ENCODE measurements at regions not wholly inside any gene's neighbourhood (a gene's known extent, or its start where the extent isn't known, plus 50 kb on each side); places are given as distances from the start of the nearest gene placed in this dataset. TPM values are rescaled to one million over a fixed set of nuclear protein-coding genes. Genes with fewer than 3 reads are reported as not detected.

DNA sequence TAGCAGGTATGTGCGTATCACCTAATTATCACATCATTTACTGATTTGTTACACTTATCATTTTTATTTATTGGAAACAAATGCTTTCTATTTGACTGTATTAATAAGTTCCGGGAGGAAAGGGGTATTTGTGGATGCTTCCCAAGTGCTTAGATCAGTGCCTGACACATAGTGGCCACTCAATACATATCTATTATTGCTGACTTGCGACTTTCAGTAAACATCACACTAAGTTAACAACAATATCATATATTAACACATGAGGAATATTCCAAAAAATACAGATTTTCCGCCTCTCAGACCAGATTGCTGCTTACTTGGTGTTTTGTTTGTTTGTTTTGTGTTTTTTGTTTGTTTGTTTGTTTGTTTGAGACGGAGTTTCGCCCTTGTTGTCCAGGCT is 52.6 kb upstream of the ZFP42 start:
- Histone ChIP-seq H3K4me1 (ENCODE audit: insufficient read depth, low read length) (no peaks in the 10 kb centered on the region), H3K9me3 (ENCODE audit: low read depth, low read length) (no peaks in the 10 kb centered on the region), H3K27me3 (ENCODE audit: insufficient read depth, low read length) (no peaks in the 10 kb centered on the region), H3K4me2 (ENCODE audit: insufficient read depth, low read length) (no peak overlapping the region), H4K20me1 (ENCODE audit: insufficient read depth, low read length) (no peaks in the 10 kb centered on the region), H3K79me2 (ENCODE audit: insufficient read depth, low read length) (no peaks in the 10 kb centered on the region), H3K27ac (ENCODE audit: low read depth, low read length) (no peak overlapping the region), H3K36me3 (ENCODE audit: insufficient read depth, low read length) (no peaks in the 10 kb centered on the region), H3K4me3 (ENCODE audit: insufficient read depth, low read length) (no peak overlapping the region), H2AFZ (ENCODE audit: low read length) (no peak overlapping the region)
- TF ChIP-seq, protein P1, sequence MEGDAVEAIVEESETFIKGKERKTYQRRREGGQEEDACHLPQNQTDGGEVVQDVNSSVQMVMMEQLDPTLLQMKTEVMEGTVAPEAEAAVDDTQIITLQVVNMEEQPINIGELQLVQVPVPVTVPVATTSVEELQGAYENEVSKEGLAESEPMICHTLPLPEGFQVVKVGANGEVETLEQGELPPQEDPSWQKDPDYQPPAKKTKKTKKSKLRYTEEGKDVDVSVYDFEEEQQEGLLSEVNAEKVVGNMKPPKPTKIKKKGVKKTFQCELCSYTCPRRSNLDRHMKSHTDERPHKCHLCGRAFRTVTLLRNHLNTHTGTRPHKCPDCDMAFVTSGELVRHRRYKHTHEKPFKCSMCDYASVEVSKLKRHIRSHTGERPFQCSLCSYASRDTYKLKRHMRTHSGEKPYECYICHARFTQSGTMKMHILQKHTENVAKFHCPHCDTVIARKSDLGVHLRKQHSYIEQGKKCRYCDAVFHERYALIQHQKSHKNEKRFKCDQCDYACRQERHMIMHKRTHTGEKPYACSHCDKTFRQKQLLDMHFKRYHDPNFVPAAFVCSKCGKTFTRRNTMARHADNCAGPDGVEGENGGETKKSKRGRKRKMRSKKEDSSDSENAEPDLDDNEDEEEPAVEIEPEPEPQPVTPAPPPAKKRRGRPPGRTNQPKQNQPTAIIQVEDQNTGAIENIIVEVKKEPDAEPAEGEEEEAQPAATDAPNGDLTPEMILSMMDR (IDR thresholded peaks at IDR 0.05; ENCODE audit: extremely low read depth, low read depth, low read length) = no peak
- DNase-seq (ENCODE audit: insufficient read length, low spot score, missing footprints) = no peak

DNA sequence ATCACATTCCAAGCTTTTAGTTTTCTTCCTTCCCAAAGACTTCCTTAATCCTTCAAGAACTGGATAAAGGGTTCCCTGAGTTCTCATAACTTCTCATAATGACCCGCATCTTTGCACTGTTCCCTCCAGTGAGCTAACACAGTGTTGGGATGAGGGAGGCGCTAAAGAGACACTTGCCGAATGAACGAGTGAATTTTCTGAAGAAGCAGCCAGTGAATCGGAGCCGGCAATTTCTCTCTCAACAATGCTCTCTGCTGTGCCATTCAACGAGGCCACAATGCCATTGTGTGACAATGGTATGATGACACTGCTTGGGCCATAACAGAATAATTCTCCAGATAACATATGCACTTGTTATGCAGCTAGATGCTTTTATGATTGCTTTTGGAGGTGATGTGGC is 51.4 kb upstream of the ZFP42 start:
- H3K9me3 ChIP-seq (ENCODE audit: low read depth, low read length) = no peaks in the 10 kb centered on the region
- H3K79me2 ChIP-seq (ENCODE audit: insufficient read depth, low read length) = no peaks in the 10 kb centered on the region
- H3K36me3 ChIP-seq (ENCODE audit: insufficient read depth, low read length) = no peaks in the 10 kb centered on the region
- no peaks in the 10 kb centered on the region for H3K27me3 ChIP-seq (ENCODE audit: insufficient read depth, low read length)
- TF ChIP-seq, protein P1 (IDR thresholded peaks at IDR 0.05; ENCODE audit: extremely low read depth, low read depth, low read length) = no peak
- no peak overlapping the region for H3K4me3 ChIP-seq (ENCODE audit: insufficient read depth, low read length)
- no peak overlapping the region for H3K27ac ChIP-seq (ENCODE audit: low read depth, low read length)
- H2AFZ ChIP-seq (ENCODE audit: low read length) = no peak overlapping the region
- no peak overlapping the region for H3K4me2 ChIP-seq (ENCODE audit: insufficient read depth, low read length)
- no peaks in the 10 kb centered on the region for H3K4me1 ChIP-seq (ENCODE audit: insufficient read depth, low read length)
- H4K20me1 ChIP-seq (ENCODE audit: insufficient read depth, low read length) = no peaks in the 10 kb centered on the region
- DNase-seq (ENCODE audit: insufficient read length, low spot score, missing footprints) = no peak

Small RNA genes in the stretch of these regions (small RNA-seq; reads per million reads assigned to genes)
- not detected for gene MRPS36P2
